T47D (cell line): ENCODE measurements at regions not wholly inside any gene's neighbourhood (a gene's known extent, or its start where the extent isn't known, plus 50 kb on each side); places are given as distances from the start of the nearest gene placed in this dataset.

Source experiments
- DNase-seq, 2 experiments: peaks; one replicate each; pipeline versions ENCODE4 v3.0.0 to v3.0.0-alpha.2; 2011 to 2012; ENCODE audit warnings: low read depth in 1 of 2, low spot score in 1 of 2
- JUND ChIP-seq: IDR thresholded peaks from 2 replicates; pipeline ENCODE4 v1.6.1; 2012; ENCODE audit warnings: low read depth
- in situ Hi-C: cut with HindIII; loops from 2 replicates; pipeline ENCODE4 v1.10.0; 2016; ENCODE audit warnings: low sequenced_read_pairs, low pct_unique_long_range_greater_than_20kb

DNA sequence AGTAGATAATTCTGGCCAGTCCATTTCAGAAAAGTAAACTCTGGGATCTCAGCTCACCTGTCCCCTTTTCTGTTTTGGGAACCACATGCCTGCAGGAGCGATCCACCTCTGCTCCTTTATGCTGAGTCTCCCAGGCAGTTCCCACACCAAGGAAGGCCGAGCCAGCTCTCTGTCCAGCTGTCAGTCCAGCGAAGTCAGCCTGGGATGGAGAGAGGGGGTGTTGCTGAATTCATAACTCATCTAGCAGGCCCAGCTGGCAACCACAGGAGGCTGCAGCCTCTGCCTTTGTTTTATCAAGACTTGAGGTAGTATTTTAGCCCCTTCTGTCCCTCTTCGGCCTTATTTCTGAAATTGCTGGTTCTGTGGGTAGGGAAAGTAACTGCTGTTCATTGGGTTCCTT, 209.9 kb downstream of the ARL4C start:
- in situ Hi-C loops = no loop called here
- no peak for DNase-seq
- TF ChIP-seq JUND = no peak

GRCh38 chr2:234286118-234286598, 210.7 kb downstream of the ARL4C start:
- TF ChIP-seq JUND = no peak
- DNase-seq = no peak
- in situ Hi-C loops = no loop called here

GRCh38 chr2:234285541-234285940, 211.3 kb downstream of the ARL4C start:
- DNase-seq = no peak
- in situ Hi-C loops = no loop called here
- TF ChIP-seq JUND = no peak

GRCh38 chr2:234279637-234280036, 217.2 kb downstream of the ARL4C start:
- no peak for DNase-seq
- in situ Hi-C loops = no loop called here
- no peak for TF ChIP-seq JUND

DNA sequence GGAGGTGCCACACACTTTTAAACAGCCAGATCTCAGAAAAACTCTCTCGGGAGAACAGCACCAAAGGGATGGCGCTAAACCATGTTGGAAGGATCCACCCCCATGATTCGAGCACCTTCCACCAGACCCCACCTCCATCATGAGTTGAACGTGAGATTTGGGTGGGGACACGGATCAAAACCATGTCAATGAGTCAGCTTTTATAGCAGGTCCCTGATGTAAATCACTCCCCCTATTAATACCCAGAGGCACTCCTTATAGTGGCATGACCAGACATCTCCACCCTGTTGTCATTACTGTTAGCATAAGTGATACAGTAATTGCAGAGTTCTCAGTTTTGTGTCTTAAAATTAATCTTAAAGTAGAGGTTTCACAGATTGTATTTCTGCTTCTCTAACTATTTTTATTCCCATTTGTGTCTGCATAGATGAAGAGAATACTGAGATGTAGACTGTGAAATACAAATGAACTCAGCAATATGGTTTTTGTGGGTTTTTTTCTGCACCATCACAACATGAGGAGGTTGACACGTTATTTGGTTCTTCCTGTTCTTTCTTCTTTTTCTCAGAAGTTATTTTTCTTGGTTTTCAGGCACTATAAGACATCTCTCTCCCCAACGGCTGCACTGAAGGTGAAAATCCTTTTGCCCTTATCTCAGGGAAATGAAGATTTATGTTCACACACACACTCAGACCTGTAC, 218.2 kb downstream of the ARL4C start:
- in situ Hi-C loops = no loop called here
- no peak for TF ChIP-seq JUND
- no peak for DNase-seq

DNA sequence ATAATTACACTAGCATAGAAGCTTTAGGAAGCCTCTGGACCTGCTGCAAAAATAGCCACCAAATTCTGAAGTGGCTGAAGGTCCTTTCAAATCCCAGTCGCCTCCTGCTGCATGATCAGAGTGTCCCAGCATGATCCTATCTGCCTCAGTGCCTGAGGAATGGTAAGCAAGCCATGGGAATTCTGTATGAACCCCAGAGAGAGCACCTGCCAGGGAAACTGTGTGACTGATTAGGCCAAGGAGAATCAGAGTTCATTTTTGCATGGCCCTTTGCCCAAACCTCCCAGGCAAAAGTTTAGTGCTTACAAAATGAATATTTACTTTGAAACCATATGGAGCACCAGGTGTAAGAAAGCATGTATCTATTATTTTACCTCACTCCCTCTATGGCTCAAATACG, 221.4 kb downstream of the ARL4C start:
- no peak for TF ChIP-seq JUND
- in situ Hi-C loops = no loop called here
- DNase-seq = no peak

DNA sequence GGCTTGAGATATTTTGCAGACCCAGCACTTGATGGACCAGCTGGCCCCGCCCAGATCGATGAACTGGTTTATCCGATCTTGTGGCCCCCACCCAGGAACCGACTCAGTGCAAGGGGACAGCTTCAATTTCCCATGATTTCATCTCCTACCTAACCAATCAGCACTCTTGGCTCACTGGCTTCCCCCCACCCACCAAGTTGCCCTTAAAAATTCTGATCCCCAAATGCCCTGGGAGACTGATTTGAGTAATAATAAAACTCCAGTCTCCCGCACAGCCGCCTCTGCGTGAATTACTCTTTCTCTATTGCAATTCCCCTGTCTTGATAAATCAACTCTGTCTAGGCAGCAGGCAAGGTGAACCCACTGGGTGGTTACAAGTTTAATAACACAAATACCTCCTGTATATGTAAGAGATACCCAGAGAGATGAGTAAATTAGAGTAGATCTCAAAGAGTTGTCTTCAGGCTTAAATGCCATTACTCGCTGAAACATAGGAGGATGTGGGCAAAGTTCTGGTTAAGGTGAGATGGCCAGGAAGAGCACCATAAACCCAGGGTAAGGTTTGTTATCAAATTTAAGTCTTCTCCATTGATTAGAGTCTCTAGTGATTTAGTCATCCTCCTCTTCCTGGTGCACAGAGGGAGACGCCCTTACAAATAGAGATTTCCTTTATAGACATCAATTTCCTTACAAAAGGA, 222.8 kb downstream of the ARL4C start:
- no peak for TF ChIP-seq JUND
- DNase-seq = no peak
- in situ Hi-C loops = no loop called here

DNA sequence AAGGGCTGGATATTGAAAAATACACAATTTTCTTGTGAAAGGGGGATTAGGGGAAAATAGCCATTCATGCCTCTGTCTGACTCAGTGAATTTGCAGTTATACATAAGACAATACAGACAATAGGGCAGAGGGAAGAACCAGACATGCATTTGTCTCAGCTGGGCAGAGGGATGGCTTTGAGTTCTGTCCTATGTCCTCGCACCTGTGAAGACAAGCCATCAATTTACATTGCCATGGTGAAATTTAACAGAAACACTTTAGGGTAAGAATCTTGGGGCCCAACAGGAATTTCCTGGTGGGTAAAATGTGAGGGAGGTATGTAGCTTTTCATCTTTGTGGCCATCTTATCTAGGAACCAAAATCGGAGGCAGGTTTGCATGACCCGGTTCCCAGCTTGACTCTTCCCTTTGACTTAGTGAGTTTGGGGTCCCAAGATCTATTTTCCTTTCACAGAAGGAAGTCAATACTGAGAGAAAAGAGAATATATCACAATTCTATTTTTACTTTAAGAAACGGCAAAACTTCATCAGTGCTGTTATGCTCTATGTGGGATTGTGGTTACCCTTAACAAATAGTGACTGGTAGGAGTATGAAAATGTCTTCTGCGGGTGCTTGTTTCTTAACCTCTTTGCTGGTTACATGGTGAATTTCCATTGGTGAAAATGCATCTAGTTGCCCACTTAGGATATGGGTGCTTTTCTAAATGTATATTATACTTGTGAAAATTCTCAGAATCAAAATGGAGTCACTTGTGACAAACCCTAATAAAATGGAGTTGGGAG, 221.8 kb downstream of the SPP2 start:
- in situ Hi-C loops = no loop called here
- no peak for TF ChIP-seq JUND
- no peak for DNase-seq

GRCh38 chr2:234271338-234271737, 220.8 kb downstream of the SPP2 start:
- DNase-seq = no peak
- TF ChIP-seq JUND = no peak
- in situ Hi-C loops = no loop called here

DNA sequence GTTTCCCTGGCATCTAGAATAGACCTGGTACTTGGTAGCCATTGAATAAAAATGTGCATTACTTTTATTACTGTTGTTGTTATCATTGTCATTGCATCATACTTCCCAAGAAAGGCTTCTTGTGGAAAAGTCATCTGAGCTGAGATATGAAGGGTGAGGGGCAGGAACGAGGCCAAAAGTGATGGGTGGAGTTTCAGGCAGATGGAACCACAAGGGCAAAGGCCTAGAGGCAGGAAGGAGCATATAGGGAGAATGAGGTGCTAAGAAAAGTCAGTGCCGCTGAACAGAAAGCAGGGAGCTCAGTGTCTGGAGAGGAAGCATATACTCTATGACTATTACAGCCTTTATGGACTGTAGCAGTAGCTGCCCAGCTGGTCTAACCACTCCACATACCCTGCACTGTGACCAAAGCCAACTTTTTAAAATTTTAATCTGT, 219.3 kb downstream of the SPP2 start:
- in situ Hi-C loops = no loop called here
- TF ChIP-seq JUND = no peak
- DNase-seq = peak in 1 of 2 experiments; percentile 31

DNA sequence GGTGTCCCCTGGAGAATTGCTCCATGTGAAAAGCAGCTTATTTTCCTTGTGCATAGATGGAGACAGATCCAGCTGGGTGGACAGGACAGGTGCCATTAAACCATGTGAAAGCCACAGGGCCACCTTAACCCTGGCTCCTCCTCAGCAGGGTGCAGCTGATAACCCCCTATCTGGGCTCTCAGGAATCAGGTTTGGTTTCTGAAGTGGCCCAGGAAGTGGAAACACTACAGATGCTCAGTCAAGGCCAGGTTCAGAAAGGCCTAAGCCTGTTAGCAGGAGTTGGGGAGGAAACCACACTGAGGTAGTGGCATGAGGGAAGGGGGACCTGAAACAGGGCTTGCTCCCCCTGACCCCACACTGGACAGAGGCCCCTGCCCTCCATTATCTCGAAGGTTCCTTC, 217.0 kb downstream of the SPP2 start:
- TF ChIP-seq JUND = no peak
- in situ Hi-C loops = no loop called here
- no peak for DNase-seq

GRCh38 chr2:234266952-234267351, 216.4 kb downstream of the SPP2 start:
- in situ Hi-C loops = no loop called here
- no peak for DNase-seq
- TF ChIP-seq JUND = no peak

- no peak for TF ChIP-seq JUND
- DNase-seq = no peak
- in situ Hi-C loops = no loop called here
Measured at GRCh38 chr2:234265206-234265605, 214.7 kb downstream of the SPP2 start.
